Endodermal cell (in vitro differentiated cells): ENCODE measurements at regions not wholly inside any gene's neighbourhood (a gene's known extent, or its start where the extent isn't known, plus 50 kb on each side); places are given as distances from the start of the nearest gene placed in this dataset.

Experiments used
- DNase-seq: peaks from one replicate; pipeline ENCODE4 v3.0.0-alpha.2; 2017
- H3K27ac ChIP-seq: 2 replicates; pipeline ENCODE4 v1.5.1; 2013; ENCODE audit warnings: mild to moderate bottlenecking, low read depth, low read length, moderate library complexity
- H3K27me3 ChIP-seq: 2 replicates; pipeline ENCODE4 v1.6.1; 2013; ENCODE audit warnings: mild to moderate bottlenecking, low read length, moderate library complexity; ENCODE audit not compliant: insufficient read depth, control insufficient read depth, poor library complexity, severe bottlenecking
- H3K36me3 ChIP-seq: 2 replicates; pipeline ENCODE4 v1.7.0; 2013; ENCODE audit warnings: mild to moderate bottlenecking, low read length, moderate library complexity; ENCODE audit not compliant: control insufficient read depth, insufficient read depth
- H3K4me1 ChIP-seq: one replicate; pipeline ENCODE4 v1.7.0; 2013; ENCODE audit warnings: low read length; ENCODE audit not compliant: control insufficient read depth, insufficient read depth
- H3K4me3 ChIP-seq: 2 replicates; pipeline ENCODE4 v1.5.1; 2013; ENCODE audit warnings: mild to moderate bottlenecking, low read length, moderate library complexity
- H3K9ac ChIP-seq: 2 replicates; pipeline ENCODE4 v1.6.1; 2013; ENCODE audit warnings: mild to moderate bottlenecking, low read length, moderate library complexity; ENCODE audit not compliant: poor library complexity, severe bottlenecking; ENCODE audit errors: extremely low read depth
- H3K9me3 ChIP-seq: 2 replicates; pipeline ENCODE4 v1.6.1; 2013; ENCODE audit warnings: mild to moderate bottlenecking, low read length, moderate library complexity; ENCODE audit not compliant: control insufficient read depth
- H3K27ac Mint-ChIP-seq: 2 replicates; pipeline ENCODE4 v1.8.0; 2020; ENCODE audit warnings: mixed read lengths
- H3K27me3 Mint-ChIP-seq: 2 replicates; pipeline ENCODE4 v1.8.0; 2021; ENCODE audit warnings: mild to moderate bottlenecking, mixed read lengths; ENCODE audit not compliant: insufficient read depth
- H3K36me3 Mint-ChIP-seq: 2 replicates; pipeline ENCODE4 v1.8.0; 2020; ENCODE audit warnings: low read depth, mixed read lengths
- H3K4me1 Mint-ChIP-seq: 2 replicates; pipeline ENCODE4 v1.8.0; 2020; ENCODE audit warnings: mixed read lengths
- H3K4me3 Mint-ChIP-seq: 2 replicates; pipeline ENCODE4 v1.8.0; 2020; ENCODE audit warnings: mild to moderate bottlenecking, moderate library complexity, mixed read lengths
- H3K9me3 Mint-ChIP-seq: 2 replicates; pipeline ENCODE4 v1.8.0; 2020; ENCODE audit warnings: mild to moderate bottlenecking, mixed read lengths
- WGBS, 2 experiments: methylation state at CpG; one replicate each; pipeline versions ENCODE4 v1.1.5 to v1.1.7; 2013; ENCODE audit warnings: missing lambda C conversion rate in 2 of 2, mixed read lengths in 1 of 2; ENCODE audit not compliant: insufficient coverage in 1 of 2, insufficient read length in 1 of 2; 5-methylcytosine and 5-hydroxymethylcytosine counted together
- TF ChIP-seq, protein P1 (sequence below): fragments of 200-600 bp; sonication (generic); conservative IDR thresholded peaks from 2 replicates; pipeline ENCODE4 v1.5.0; 2021; ENCODE audit warnings: antibody characterized with exemption, mild to moderate bottlenecking

GRCh38 chr12:125222876-125223275 lies 157.6 kb downstream of the AACS start:
- Mint-ChIP-seq H3K27ac (no peak overlapping the region), H3K27me3 (peaks cover 93% of the 10 kb centered on the region), H3K36me3 (peaks cover 3% of the 10 kb centered on the region), H3K4me1 (peaks cover 11% of the 10 kb centered on the region), H3K4me3 (no peak overlapping the region), H3K9me3 (no peaks in the 10 kb centered on the region)
- Histone ChIP-seq H3K9me3 (no peaks in the 10 kb centered on the region), H3K4me3 (no peak overlapping the region), H3K9ac (no peak overlapping the region), H3K36me3 (no peaks in the 10 kb centered on the region), H3K4me1 (peaks cover 7% of the 10 kb centered on the region), H3K27me3 (peaks cover 55% of the 10 kb centered on the region), H3K27ac (no peak overlapping the region)
- DNase-seq = no peak
- WGBS, 2 experiments = 94 to 96% methylated on average over 3 of the region's 3 CpGs
- TF ChIP-seq, protein P1, sequence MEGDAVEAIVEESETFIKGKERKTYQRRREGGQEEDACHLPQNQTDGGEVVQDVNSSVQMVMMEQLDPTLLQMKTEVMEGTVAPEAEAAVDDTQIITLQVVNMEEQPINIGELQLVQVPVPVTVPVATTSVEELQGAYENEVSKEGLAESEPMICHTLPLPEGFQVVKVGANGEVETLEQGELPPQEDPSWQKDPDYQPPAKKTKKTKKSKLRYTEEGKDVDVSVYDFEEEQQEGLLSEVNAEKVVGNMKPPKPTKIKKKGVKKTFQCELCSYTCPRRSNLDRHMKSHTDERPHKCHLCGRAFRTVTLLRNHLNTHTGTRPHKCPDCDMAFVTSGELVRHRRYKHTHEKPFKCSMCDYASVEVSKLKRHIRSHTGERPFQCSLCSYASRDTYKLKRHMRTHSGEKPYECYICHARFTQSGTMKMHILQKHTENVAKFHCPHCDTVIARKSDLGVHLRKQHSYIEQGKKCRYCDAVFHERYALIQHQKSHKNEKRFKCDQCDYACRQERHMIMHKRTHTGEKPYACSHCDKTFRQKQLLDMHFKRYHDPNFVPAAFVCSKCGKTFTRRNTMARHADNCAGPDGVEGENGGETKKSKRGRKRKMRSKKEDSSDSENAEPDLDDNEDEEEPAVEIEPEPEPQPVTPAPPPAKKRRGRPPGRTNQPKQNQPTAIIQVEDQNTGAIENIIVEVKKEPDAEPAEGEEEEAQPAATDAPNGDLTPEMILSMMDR = no peak

GRCh38 chr12:125225641-125226040 lies 160.4 kb downstream of the AACS start:
- H3K27me3 ChIP-seq = peaks cover 38% of the 10 kb centered on the region
- H3K4me3 ChIP-seq = no peak overlapping the region
- H3K4me3 Mint-ChIP-seq = no peak overlapping the region
- H3K27me3 Mint-ChIP-seq = peaks cover 81% of the 10 kb centered on the region
- H3K4me1 Mint-ChIP-seq = peaks cover 4% of the 10 kb centered on the region
- no peaks in the 10 kb centered on the region for H3K9me3 ChIP-seq
- whole genome bisulfite sequencing, 2 experiments = 94 to 96% methylated on average over 4 of the region's 4 CpGs
- H3K9ac ChIP-seq = no peak overlapping the region
- no peak overlapping the region for H3K27ac ChIP-seq
- peaks cover 15% of the 10 kb centered on the region for H3K36me3 Mint-ChIP-seq
- DNase-seq = no peak
- no peaks in the 10 kb centered on the region for H3K4me1 ChIP-seq
- TF ChIP-seq, protein P1 = no peak
- no peaks in the 10 kb centered on the region for H3K36me3 ChIP-seq
- no peak overlapping the region for H3K27ac Mint-ChIP-seq
- H3K9me3 Mint-ChIP-seq = no peaks in the 10 kb centered on the region

GRCh38 chr12:125228519-125229260 lies 163.5 kb downstream of the AACS start:
- Histone ChIP-seq H3K9me3 (no peaks in the 10 kb centered on the region), H3K4me1 (no peaks in the 10 kb centered on the region), H3K9ac (no peak overlapping the region), H3K36me3 (no peaks in the 10 kb centered on the region), H3K4me3 (no peak overlapping the region), H3K27me3 (peaks cover 13% of the 10 kb centered on the region), H3K27ac (no peak overlapping the region)
- Mint-ChIP-seq H3K36me3 (peaks cover 21% of the 10 kb centered on the region), H3K4me3 (no peak overlapping the region), H3K27ac (no peak overlapping the region), H3K4me1 (peaks cover 4% of the 10 kb centered on the region), H3K27me3 (peaks cover 50% of the 10 kb centered on the region), H3K9me3 (peaks cover 8% of the 10 kb centered on the region)
- WGBS, 2 experiments = 92% methylated on average over 14 to 18 of the region's 18 CpGs
- TF ChIP-seq, protein P1 = no peak
- DNase-seq = peak; percentile 80
